SH-SY5Y (cell line): ENCODE measurements at regions not wholly inside any gene's neighbourhood (a gene's known extent, or its start where the extent isn't known, plus 50 kb on each side); places are given as distances from the start of the nearest gene placed in this dataset.

Experiments used
- GATA2 ChIP-seq: IDR thresholded peaks from 2 replicates; pipeline ENCODE4 v1.6.1; 2011; ENCODE audit warnings: mild to moderate bottlenecking, low read depth, low read length
- GATA3 ChIP-seq: IDR thresholded peaks from 2 replicates; pipeline ENCODE4 v1.6.1; 2011; ENCODE audit warnings: low read depth, mild to moderate bottlenecking, low read length, moderate library complexity

GRCh38 chr4:156594624-156595023, 377.0 kb downstream of the PDGFC start:
- no peak for TF ChIP-seq GATA3
- TF ChIP-seq GATA2, result no peak

DNA sequence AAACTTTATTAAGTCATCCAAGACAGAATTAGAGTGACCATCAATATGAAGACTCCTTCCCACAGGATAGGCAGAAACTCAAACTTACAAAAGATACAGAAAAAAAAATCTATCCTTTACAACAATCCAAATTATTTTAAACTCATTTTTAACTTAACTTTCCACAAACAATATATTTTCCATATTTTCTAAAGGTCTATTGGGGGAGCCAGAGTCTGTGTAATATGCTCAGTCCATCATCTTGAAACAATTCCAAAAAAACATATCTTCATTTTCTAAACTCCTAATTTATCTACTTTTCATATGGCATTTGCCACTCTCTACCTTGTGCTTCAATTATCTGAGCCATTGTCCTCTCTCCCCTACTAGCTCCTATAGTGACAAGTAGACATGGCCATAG, 378.1 kb downstream of the PDGFC start:
- no peak for TF ChIP-seq GATA2
- TF ChIP-seq GATA3, result no peak

DNA sequence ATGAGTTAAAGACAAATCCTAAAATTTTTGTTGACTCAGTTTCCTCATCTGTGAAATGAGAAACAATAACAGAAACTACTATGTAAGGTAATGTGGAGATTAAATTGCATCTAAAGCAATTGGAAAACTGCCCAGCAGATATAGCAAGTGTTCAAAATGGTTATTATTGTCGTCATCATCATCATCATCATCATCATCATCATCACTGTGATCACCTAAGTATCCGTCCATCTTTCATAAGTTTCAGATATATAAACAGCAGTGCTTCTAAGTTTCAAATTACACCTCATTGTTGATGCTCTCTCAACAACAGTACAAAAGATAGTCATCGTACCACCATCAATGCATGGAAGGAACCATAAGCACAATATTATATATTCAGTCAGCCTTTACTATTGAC, 379.9 kb downstream of the PDGFC start:
- TF ChIP-seq GATA2, result no peak
- no peak for TF ChIP-seq GATA3

DNA sequence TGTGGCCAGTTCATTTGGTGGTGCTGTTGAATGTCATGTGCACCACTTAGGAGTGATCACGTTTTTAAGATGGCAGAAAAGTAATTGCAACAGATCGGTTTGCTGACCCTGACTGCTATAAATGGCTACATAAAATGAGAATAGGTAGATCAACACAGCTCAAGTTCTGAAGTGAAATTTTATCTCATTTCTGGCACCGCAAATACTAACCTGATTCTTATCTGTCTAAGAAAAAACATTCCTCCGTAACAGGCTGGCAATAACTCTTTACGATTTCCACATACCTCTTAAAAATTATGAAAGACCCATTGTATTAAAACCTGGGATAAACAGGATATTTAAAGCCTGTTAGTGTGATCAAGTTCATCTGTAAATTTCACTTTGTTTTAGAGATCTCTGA, 387.5 kb downstream of the PDGFC start:
- TF ChIP-seq GATA3 (no peak), GATA2 (no peak)

GRCh38 chr4:156583265-156583664, 388.3 kb downstream of the PDGFC start:
- TF ChIP-seq GATA2 (no peak), GATA3 (no peak)

DNA sequence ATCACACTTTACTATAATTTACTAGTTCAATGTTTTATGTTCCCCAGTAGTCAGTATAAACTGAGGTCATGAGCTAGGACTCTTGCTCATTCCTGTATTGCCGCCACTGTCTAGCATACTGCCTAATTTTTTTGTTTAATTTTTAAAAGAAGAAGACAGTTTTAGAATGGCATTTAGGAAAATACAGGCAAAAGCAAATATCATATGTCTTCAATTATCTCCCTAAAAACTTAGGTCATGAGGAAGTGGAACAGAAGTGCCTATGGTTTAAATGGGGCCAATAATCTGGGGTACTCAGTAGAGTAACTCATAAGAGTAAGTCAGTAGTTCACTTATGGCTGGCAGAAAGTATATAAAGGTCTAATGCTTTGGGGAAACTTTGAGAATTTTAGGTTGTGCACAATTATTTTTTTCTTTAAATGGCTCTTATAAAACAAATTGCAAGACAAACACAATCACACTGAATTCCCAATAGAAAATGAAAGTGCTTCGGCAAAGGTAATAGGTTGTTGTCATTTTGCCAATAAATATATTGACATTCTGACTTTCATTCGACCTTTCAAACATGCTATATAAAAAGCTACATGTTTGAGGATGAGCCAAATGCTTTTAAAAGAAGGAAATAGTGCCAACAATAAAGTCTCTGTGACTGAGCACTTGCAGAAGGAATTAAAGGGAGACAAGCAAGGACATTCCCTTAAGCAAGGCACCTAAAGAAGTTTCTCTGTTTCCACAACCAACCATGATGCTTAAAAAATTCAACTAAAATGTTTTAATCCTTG, 390.1 kb downstream of the PDGFC start:
- TF ChIP-seq GATA2 (no peak), GATA3 (no peak)

DNA sequence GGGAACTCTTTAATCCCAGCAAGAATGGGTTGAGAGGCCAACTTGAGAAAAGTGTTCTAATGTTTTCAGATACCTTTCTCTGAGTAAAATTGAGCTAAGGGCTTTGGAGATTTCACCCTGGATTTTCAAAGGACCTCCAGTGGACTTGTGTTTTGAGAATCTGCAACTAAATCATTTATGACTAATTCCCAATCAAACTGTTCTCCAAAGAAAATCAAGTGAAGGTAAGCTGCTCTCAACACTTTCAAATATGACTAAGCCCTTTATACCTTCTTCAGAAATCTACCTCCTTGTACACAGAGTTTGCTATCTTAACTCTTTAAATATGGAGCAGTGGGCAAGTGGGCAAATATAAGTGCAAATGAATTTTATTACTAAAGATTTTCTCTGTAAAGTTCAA, 392.9 kb downstream of the PDGFC start:
- no peak for TF ChIP-seq GATA3
- TF ChIP-seq GATA2, result no peak

DNA sequence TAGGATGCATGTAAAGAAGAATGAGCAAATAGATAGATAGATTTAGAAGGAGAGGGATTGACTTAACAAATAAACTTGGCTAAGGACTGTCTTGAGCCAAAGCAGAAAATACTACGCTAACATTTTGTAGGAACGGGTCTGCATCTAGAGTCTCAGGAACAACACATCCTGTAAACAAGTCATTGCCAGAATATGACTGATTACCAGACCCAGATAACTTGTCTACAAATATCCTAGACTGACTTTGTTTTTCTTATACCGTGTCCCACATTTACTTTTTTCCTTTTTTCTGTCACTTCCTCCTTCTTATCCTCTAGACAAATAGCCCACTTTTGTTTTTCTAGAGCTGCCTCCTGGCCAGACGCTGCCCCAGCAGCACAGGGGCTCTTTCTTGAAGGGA, 393.6 kb downstream of the PDGFC start:
- no peak for TF ChIP-seq GATA2
- no peak for TF ChIP-seq GATA3

DNA sequence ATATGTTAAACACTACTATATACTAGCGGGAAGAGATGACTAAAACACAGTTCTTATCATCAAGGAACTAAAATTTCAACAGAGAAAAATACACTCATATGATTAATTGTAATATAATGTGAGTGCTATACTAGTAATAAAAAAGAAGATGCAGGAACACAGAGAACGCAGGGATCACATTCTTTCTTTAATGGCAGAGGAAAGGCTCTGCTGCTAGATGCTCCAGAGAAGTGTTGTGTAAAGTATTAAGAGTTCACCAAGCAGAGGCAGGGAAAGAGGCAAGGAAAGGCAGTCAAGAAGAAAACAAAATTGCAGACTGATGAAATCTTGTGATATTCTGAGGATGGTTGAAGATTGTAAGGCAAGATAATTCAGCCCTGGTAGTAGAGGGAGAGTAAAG, 394.7 kb downstream of the PDGFC start:
- TF ChIP-seq GATA3 (no peak), GATA2 (no peak)

DNA sequence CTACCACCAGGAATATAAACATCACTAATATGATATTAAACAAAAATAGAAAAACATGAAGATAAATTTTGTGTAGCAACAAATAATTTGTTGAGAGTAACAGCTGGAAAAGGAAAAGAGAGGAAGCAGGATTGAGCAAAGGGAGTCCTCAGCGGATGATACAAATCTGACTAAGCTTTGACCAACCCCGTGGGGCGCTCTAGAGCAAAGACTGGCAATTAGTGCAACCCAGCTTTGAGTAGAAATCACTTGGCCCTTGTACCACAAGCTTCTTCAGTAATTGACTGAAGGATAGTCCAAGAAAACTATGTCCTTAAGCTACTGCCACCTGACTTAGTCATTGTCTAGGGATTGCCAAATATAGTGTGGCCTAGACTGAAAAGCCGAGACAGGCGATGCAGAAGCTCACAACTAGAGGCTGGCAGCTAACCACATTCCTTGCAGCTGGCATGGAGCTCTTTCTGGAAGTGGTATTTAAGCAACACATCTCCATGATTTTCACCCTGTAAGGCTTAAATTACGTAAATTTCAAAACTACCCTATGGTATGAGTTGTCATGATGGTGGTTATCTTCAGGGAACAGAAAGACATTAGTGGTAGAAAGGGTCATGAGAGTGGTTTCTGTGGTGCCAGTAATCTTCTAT, 396.0 kb downstream of the PDGFC start:
- TF ChIP-seq GATA3, result no peak
- TF ChIP-seq GATA2, result no peak

- no peak for TF ChIP-seq GATA2
- TF ChIP-seq GATA3, result no peak
Measured at GRCh38 chr4:156571146-156571545, 400.5 kb downstream of the PDGFC start.

DNA sequence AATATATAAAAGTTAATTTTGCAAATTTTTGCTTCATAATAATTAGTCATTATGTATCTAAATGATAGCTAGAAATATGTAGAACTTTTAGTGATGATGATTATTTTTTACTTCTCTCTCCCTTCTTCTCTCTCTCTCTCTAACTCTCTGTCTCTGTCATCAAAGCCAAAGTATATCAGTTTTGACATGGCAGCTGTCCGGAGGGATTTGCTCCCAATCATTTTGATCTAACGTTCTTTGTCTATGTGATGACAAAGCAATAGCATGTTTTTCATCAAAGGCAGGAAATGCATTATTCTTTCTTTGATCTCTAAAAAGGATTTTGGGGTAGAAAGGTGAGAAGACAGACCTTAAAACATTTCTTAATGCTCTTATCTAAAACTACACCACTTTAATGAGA, 402.1 kb downstream of the PDGFC start:
- no peak for TF ChIP-seq GATA3
- TF ChIP-seq GATA2, result no peak

- no peak for TF ChIP-seq GATA3
- TF ChIP-seq GATA2, result no peak
Measured at GRCh38 chr4:156568484-156568883, 403.1 kb downstream of the PDGFC start.

- TF ChIP-seq GATA2, result no peak
- TF ChIP-seq GATA3, result no peak
Measured at GRCh38 chr4:156568041-156568440, 403.6 kb downstream of the PDGFC start.

DNA sequence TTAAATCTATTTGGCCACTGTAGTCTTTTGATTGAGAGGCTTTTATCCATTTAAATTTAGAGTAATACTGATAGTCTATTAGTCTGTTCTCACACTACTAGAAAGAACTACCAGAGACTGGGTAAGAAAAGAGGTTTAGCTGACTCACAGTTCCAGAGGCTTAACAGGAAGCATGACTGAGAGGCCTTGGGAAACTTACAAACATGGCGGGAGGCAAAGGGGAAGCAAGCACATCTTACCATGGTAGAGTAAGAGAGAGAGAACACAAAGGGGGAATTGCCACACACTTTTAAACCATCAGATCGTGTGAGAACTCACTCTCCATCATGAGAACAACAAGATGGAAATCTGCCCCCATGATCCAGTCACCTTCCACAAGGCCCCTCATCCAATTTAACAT, 410.9 kb downstream of the PDGFC start:
- TF ChIP-seq GATA2 (no peak), GATA3 (no peak)
